HCT116 (cell line): ENCODE measurements at regions not wholly inside any gene's neighbourhood (a gene's known extent, or its start where the extent isn't known, plus 50 kb on each side); places are given as distances from the start of the nearest gene placed in this dataset.

Experiments used
- CBX3 ChIP-seq: IDR thresholded peaks from 2 replicates; pipeline ENCODE4 v1.6.1; 2012; ENCODE audit warnings: low read depth
- CTCF ChIP-seq, 3 experiments: fragments of 200-600 bp in 1 of 3; sonication (generic) in 1 of 3; IDR thresholded peaks in 2 of 3; conservative IDR thresholded peaks in 1 of 3; 2 replicates each; pipeline ENCODE4 v1.5.1; 2012 to 2017; ENCODE audit warnings: low read depth in 2 of 3, low read length in 2 of 3, antibody characterized with exemption in 1 of 3, borderline replicate concordance in 1 of 3, control low read depth in 1 of 3, mild to moderate bottlenecking in 1 of 3, mixed read lengths in 1 of 3, mixed run types in 1 of 3, moderate library complexity in 1 of 3; ENCODE audit not compliant: insufficient read depth in 1 of 3
- ELF1 ChIP-seq: IDR thresholded peaks from 2 replicates; pipeline ENCODE4 v1.6.1; 2012; ENCODE audit warnings: low read depth, borderline replicate concordance
- EZH2 ChIP-seq: fragments of 200-600 bp; sonication (generic); IDR thresholded peaks from 2 replicates; pipeline ENCODE4 v1.6.1; 2017; ENCODE audit warnings: antibody characterized with exemption, mixed run types
- EZH2phosphoT487 ChIP-seq: fragments of 200-600 bp; IDR thresholded peaks from 2 replicates; pipeline ENCODE4 v1.6.1; 2018; ENCODE audit warnings: antibody characterized with exemption, borderline replicate concordance
- JUND ChIP-seq: IDR thresholded peaks from 2 replicates; pipeline ENCODE4 v1.6.1; 2012
- POLR2A ChIP-seq: IDR thresholded peaks from 2 replicates; pipeline ENCODE4 v1.7.0; 2011; ENCODE audit warnings: borderline replicate concordance; ENCODE audit not compliant: insufficient read depth, insufficient read length; ENCODE audit errors: extremely low read depth
- POLR2AphosphoS5 ChIP-seq: IDR thresholded peaks from 2 replicates; pipeline ENCODE4 v1.6.1; 2011; ENCODE audit warnings: mild to moderate bottlenecking, low read depth, low read length, moderate library complexity
- SIN3A ChIP-seq: IDR thresholded peaks from 2 replicates; pipeline ENCODE4 v1.6.1; 2012; ENCODE audit warnings: low read depth
- SRF ChIP-seq: IDR thresholded peaks from 2 replicates; pipeline ENCODE4 v1.6.1; 2012; ENCODE audit warnings: low read depth
- ZFX ChIP-seq: fragments of 450-650 bp; IDR thresholded peaks from 2 replicates; pipeline ENCODE4 v1.6.1; 2017
- ZNF274 ChIP-seq: fragments of 200-500 bp; sonication (Bioruptor generic); IDR thresholded peaks from 2 replicates; pipeline ENCODE4 v1.6.1; 2014; ENCODE audit warnings: mild to moderate bottlenecking, low read depth, low read length, inconsistent platforms
- TF ChIP-seq, protein P1 (sequence below): IDR thresholded peaks from 2 replicates; pipeline ENCODE4 v1.6.1; 2012
- TF ChIP-seq, protein P2 (sequence below): IDR thresholded peaks from 2 replicates; pipeline ENCODE4 v1.6.1; 2011; ENCODE audit warnings: mild to moderate bottlenecking, low read length, moderate library complexity; ENCODE audit not compliant: insufficient replicate concordance; ENCODE audit errors: extremely low read depth

DNA sequence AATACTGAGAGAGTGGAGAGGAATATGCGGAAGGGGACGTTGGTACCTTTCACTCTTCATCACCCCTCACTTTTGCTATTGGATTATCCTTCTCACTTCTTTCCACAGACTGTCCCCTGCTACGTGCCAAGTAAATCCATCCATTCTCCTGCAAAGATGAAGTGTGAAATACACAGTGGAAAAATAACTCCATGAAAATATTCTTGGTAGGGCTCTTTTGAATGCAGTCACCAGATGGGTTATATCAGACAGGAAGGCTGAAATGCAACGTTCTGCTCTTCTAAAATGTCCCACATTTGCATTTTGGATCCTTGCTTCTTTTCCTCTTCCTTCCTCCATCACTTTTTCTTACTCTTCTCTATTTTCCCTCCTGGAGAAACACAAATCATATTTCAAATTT lies 510.3 kb upstream of the CLINT1 start:
- TF ChIP-seq JUND: no peak
- TF ChIP-seq, protein P1, sequence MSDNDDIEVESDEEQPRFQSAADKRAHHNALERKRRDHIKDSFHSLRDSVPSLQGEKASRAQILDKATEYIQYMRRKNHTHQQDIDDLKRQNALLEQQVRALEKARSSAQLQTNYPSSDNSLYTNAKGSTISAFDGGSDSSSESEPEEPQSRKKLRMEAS: no peak
- TF ChIP-seq, protein P2, sequence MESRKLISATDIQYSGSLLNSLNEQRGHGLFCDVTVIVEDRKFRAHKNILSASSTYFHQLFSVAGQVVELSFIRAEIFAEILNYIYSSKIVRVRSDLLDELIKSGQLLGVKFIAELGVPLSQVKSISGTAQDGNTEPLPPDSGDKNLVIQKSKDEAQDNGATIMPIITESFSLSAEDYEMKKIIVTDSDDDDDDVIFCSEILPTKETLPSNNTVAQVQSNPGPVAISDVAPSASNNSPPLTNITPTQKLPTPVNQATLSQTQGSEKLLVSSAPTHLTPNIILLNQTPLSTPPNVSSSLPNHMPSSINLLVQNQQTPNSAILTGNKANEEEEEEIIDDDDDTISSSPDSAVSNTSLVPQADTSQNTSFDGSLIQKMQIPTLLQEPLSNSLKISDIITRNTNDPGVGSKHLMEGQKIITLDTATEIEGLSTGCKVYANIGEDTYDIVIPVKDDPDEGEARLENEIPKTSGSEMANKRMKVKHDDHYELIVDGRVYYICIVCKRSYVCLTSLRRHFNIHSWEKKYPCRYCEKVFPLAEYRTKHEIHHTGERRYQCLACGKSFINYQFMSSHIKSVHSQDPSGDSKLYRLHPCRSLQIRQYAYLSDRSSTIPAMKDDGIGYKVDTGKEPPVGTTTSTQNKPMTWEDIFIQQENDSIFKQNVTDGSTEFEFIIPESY: no peak
- no peak for TF ChIP-seq EZH2phosphoT487
- no peak for TF ChIP-seq POLR2AphosphoS5
- TF ChIP-seq CTCF (IDR thresholded peaks at IDR 0.05 in 2 of 3, conservative IDR thresholded peaks at IDR 0.05 in 1 of 3; ENCODE audit: borderline replicate concordance in 1 of 3, insufficient read depth in 1 of 3, low read depth in 2 of 3, low read length in 2 of 3): no peak
- TF ChIP-seq SIN3A: no peak
- TF ChIP-seq POLR2A: no peak
- TF ChIP-seq SRF: no peak
- TF ChIP-seq EZH2: no peak
- TF ChIP-seq ELF1: no peak
- TF ChIP-seq ZFX: no peak
- no peak for TF ChIP-seq ZNF274
- TF ChIP-seq CBX3: no peak
